HG03378 (cell line): ENCODE measurements at regions not wholly inside any gene's neighbourhood (a gene's known extent, or its start where the extent isn't known, plus 50 kb on each side); places are given as distances from the start of the nearest gene placed in this dataset.
"Not testable (repeated sequence)": the region's sequence is repeated elsewhere in the genome, so short reads cannot be mapped to it uniquely, and the experiment has no call there.

Experiments
- ATAC-seq: cut with Tn5 transposase; IDR thresholded peaks from one replicate; pipeline ENCODE4 v1.9.1; 2021; ENCODE audit warnings: mild to moderate bottlenecking, moderate library complexity; ENCODE audit not compliant: unreplicated experiment

GRCh38 chr3:165716592-165716991 lies 120.6 kb downstream of the BCHE start:
- no peak for ATAC-seq

GRCh38 chr3:165713479-165713878 lies 123.7 kb downstream of the BCHE start:
- no peak for ATAC-seq

GRCh38 chr3:165712382-165712781 lies 124.8 kb downstream of the BCHE start:
- ATAC-seq = no peak

- no peak for ATAC-seq
These were observed 139.3 kb downstream of the BCHE start for GRCh38 chr3:165697910-165698309.

GRCh38 chr3:165696496-165696895 lies 140.7 kb downstream of the BCHE start:
- no peak for ATAC-seq

- ATAC-seq = no peak
These were observed 153.3 kb downstream of the BCHE start for GRCh38 chr3:165683947-165684346.

GRCh38 chr3:165682734-165683133 lies 154.5 kb downstream of the BCHE start:
- no peak for ATAC-seq

GRCh38 chr3:165669967-165670366 lies 167.3 kb downstream of the BCHE start:
- ATAC-seq = no peak

GRCh38 chr3:165669504-165669903 lies 167.7 kb downstream of the BCHE start:
- no peak for ATAC-seq

GRCh38 chr3:165667676-165668075 lies 169.5 kb downstream of the BCHE start:
- ATAC-seq = no peak

GRCh38 chr3:165658027-165658426 lies 179.2 kb downstream of the BCHE start:
- ATAC-seq = no peak

- ATAC-seq = no peak
These were observed 184.0 kb downstream of the BCHE start for GRCh38 chr3:165653130-165653778.

GRCh38 chr3:165649282-165649681 lies 187.9 kb downstream of the BCHE start:
- not testable (repeated sequence) for ATAC-seq

- no peak for ATAC-seq
These were observed 192.0 kb downstream of the BCHE start for GRCh38 chr3:165645191-165645590.

GRCh38 chr3:165644331-165644730 lies 192.9 kb downstream of the BCHE start:
- ATAC-seq = no peak

GRCh38 chr3:165643425-165643824 lies 193.8 kb downstream of the BCHE start:
- ATAC-seq = no peak

- ATAC-seq = no peak
These were observed 194.3 kb downstream of the BCHE start for GRCh38 chr3:165642761-165643420.

- no peak for ATAC-seq
These were observed 195.5 kb downstream of the BCHE start for GRCh38 chr3:165641569-165642310.

- ATAC-seq = no peak
These were observed 196.3 kb downstream of the BCHE start for GRCh38 chr3:165640970-165641369.

GRCh38 chr3:165640031-165640430 lies 197.2 kb downstream of the BCHE start:
- ATAC-seq = no peak

GRCh38 chr3:165638034-165638433 lies 199.2 kb downstream of the BCHE start:
- no peak for ATAC-seq

GRCh38 chr3:165636684-165637015 lies 200.6 kb downstream of the BCHE start:
- no peak for ATAC-seq
